GM21717 (cell line): ENCODE measurements at regions not wholly inside any gene's neighbourhood (a gene's known extent, or its start where the extent isn't known, plus 50 kb on each side); places are given as distances from the start of the nearest gene placed in this dataset.

ENCODE experiments used
- ATAC-seq: cut with Tn5 transposase; IDR thresholded peaks from one replicate; pipeline ENCODE4 v1.9.1; 2021; ENCODE audit warnings: mild to moderate bottlenecking, moderate library complexity; ENCODE audit not compliant: unreplicated experiment

- no peak for ATAC-seq
Measured at GRCh38 chr16:80198311-80199299, 342.2 kb upstream of the DYNLRB2 start.

- ATAC-seq, result no peak
Measured at GRCh38 chr16:80197741-80198201, 343.0 kb upstream of the DYNLRB2 start.

- no peak for ATAC-seq
Measured at GRCh38 chr16:80191928-80192327, 348.9 kb upstream of the DYNLRB2 start.

GRCh38 chr16:80189476-80190175, 351.2 kb upstream of the DYNLRB2 start:
- ATAC-seq, result no peak

GRCh38 chr16:80176114-80176513, 364.7 kb upstream of the DYNLRB2 start:
- no peak for ATAC-seq

GRCh38 chr16:80175011-80175410, 365.8 kb upstream of the DYNLRB2 start:
- no peak for ATAC-seq

GRCh38 chr16:80174416-80174815, 366.4 kb upstream of the DYNLRB2 start:
- ATAC-seq, result no peak

GRCh38 chr16:80171746-80172145, 369.0 kb upstream of the DYNLRB2 start:
- no peak for ATAC-seq

GRCh38 chr16:80171199-80171598, 369.6 kb upstream of the DYNLRB2 start:
- no peak for ATAC-seq

GRCh38 chr16:80167657-80168390, 373.0 kb upstream of the DYNLRB2 start:
- no peak for ATAC-seq

- no peak for ATAC-seq
Measured at GRCh38 chr16:80166082-80166481, 374.7 kb upstream of the DYNLRB2 start.

- no peak for ATAC-seq
Measured at GRCh38 chr16:80164966-80165550, 375.7 kb upstream of the DYNLRB2 start.

GRCh38 chr16:80163339-80163738, 377.5 kb upstream of the DYNLRB2 start:
- ATAC-seq, result no peak

GRCh38 chr16:80161799-80162739, 378.7 kb upstream of the DYNLRB2 start:
- ATAC-seq, result no peak

GRCh38 chr16:80158766-80159165, 382.0 kb upstream of the DYNLRB2 start:
- no peak for ATAC-seq

GRCh38 chr16:80151722-80152111, 389.1 kb upstream of the DYNLRB2 start:
- ATAC-seq, result no peak

GRCh38 chr16:80150978-80151721, 389.6 kb upstream of the DYNLRB2 start:
- ATAC-seq, result no peak

GRCh38 chr16:80148826-80149225, 392.0 kb upstream of the DYNLRB2 start:
- ATAC-seq, result no peak

GRCh38 chr16:80147026-80147655, 393.7 kb upstream of the DYNLRB2 start:
- ATAC-seq, result no peak
